ENCODE measurements at regions not wholly inside any gene's neighbourhood (a gene's known extent, or its start where the extent isn't known, plus 50 kb on each side); places are given as distances from the start of the nearest gene placed in this dataset.

DNA sequence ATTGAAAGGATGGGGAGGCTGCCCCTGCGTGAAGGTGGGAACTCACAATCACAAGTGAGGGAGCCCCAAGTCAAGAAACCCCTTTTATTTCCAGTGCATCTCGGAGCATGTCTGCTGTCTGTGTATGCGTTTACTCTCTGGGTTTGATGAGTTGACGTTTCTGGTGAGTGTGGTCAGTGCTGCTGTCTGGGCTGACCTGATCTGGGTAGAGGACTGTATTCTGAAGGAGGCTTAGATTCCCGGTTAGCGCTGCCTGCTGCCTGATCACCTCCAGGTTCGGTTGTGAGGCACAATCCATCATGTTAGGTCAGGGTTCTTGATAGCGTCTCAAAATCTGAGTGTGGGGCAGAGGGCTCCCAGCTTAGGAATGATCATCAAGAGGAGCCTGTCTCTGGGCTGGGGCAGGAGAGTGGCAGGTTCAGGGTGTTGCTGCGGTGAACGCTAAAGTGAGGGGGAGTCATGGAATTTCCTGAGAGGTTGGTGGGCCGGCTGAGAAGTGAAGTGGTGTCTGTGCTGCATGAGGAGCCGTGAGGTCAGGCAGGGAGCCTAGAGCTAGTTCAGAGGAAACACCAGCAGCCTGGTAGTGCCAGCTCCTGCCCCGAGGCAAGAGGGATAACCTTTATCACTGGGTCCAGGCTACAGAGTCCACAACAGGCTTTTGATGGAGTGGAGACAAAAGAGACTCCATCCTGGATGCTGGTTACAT is 225.3 kb upstream of the CST7 start:
- no peak overlapping the region for H3K9ac ChIP-seq (ENCODE audit: insufficient read depth, low read length, poor library complexity, severe bottlenecking)
- no peak overlapping the region for H3K27ac Mint-ChIP-seq
- peaks cover 0 to 3% of the 10 kb centered on the region in 2 donors for H3K4me1 ChIP-seq (ENCODE audit: control insufficient read depth in 1 of 2, insufficient read depth in 2 of 2, low read length in 2 of 2)
- peak overlapping the region; percentile 18 for H2AFZ ChIP-seq (ENCODE audit: insufficient read depth, low read depth, low read length, poor library complexity, severe bottlenecking)
- H3K27me3 Mint-ChIP-seq (ENCODE audit: low read depth in 3 of 3) = peaks cover 0 to 2% (median 1%) of the 10 kb centered on the region in 3 donors
- H3K4me1 Mint-ChIP-seq = peaks cover 12% of the 10 kb centered on the region
- no peaks in the 10 kb centered on the region for H3K36me3 Mint-ChIP-seq
- H3K9me3 Mint-ChIP-seq = peaks cover 0 to 2% (median 0%) of the 10 kb centered on the region in 7 donors
- TF ChIP-seq, protein P1, sequence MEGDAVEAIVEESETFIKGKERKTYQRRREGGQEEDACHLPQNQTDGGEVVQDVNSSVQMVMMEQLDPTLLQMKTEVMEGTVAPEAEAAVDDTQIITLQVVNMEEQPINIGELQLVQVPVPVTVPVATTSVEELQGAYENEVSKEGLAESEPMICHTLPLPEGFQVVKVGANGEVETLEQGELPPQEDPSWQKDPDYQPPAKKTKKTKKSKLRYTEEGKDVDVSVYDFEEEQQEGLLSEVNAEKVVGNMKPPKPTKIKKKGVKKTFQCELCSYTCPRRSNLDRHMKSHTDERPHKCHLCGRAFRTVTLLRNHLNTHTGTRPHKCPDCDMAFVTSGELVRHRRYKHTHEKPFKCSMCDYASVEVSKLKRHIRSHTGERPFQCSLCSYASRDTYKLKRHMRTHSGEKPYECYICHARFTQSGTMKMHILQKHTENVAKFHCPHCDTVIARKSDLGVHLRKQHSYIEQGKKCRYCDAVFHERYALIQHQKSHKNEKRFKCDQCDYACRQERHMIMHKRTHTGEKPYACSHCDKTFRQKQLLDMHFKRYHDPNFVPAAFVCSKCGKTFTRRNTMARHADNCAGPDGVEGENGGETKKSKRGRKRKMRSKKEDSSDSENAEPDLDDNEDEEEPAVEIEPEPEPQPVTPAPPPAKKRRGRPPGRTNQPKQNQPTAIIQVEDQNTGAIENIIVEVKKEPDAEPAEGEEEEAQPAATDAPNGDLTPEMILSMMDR (IDR thresholded peaks at IDR 0.05) = no peak
- peak overlapping the region; percentile 17 to 26 for H3K4me3 Mint-ChIP-seq
- no peak overlapping the region for H3K27ac ChIP-seq (ENCODE audit: low read depth in 1 of 2, low read length in 2 of 2)
- WGBS (ENCODE audit: insufficient coverage) = 38% methylated on average over 12 of the region's 13 CpGs
- no peaks in the 10 kb centered on the region for H3K79me2 ChIP-seq (ENCODE audit: insufficient read depth, low read length)
- H3K36me3 ChIP-seq (replicated peaks in 1 of 2; ENCODE audit: control insufficient read depth in 1 of 2, insufficient read depth in 2 of 2, low read length in 2 of 2) = no peaks in the 10 kb centered on the region
- H4K20me1 ChIP-seq (ENCODE audit: insufficient read depth, low read length) = no peaks in the 10 kb centered on the region
- no peak overlapping the region for H3K4me3 ChIP-seq (replicated peaks in 1 of 3; ENCODE audit: low read depth in 2 of 3, low read length in 3 of 3)
- no peaks in the 10 kb centered on the region for H3K27me3 ChIP-seq (ENCODE audit: control insufficient read depth in 2 of 2, insufficient read depth in 2 of 2, low read length in 2 of 2)
- H3K4me2 ChIP-seq (replicated peaks; ENCODE audit: extremely low read depth, low read length, poor library complexity, severe bottlenecking) = no peak overlapping the region
- intact Hi-C loops (cut with micrococcal nuclease) = no loop called here
- no peak for DNase-seq
- no peaks in the 10 kb centered on the region for H3K9me3 ChIP-seq (replicated peaks in 1 of 2; ENCODE audit: control insufficient read depth in 1 of 2, insufficient read depth in 1 of 2, low read length in 2 of 2)

DNA sequence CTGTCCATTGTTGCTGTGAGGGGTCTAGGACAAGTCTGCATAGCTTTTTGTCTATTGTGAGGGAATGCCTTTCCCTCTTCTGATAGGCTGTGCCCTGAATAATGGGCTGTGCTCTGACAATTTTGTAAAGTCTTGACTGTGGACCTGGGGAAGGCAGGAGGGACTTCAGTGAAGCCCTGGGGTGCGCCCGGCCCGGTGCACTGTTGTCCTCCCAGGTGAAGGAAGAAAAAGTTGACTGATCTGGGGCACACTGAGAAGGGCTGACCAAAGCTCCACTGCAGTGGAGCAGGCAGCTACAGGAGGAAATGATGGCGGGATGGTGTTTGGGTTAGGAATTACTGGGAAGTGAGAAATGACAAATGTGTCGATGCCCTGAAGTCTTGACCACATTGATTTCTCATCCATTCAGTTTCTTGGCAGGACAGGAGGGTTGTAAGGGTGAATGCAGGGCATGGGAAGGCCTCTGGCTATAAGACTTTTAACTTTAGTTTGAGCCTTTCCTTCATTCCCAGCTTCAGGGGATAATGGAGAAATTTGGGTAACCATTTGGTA is 224.0 kb upstream of the CST7 start:
- H3K36me3 Mint-ChIP-seq = no peaks in the 10 kb centered on the region
- Histone ChIP-seq H3K36me3 (replicated peaks in 1 of 2; ENCODE audit: control insufficient read depth in 1 of 2, insufficient read depth in 2 of 2, low read length in 2 of 2) (no peaks in the 10 kb centered on the region), H3K4me3 (replicated peaks in 1 of 3; ENCODE audit: low read depth in 2 of 3, low read length in 3 of 3) (no peak overlapping the region), H3K27ac (ENCODE audit: low read depth in 1 of 2, low read length in 2 of 2) (no peak overlapping the region), H3K79me2 (ENCODE audit: insufficient read depth, low read length) (no peaks in the 10 kb centered on the region), H4K20me1 (ENCODE audit: insufficient read depth, low read length) (no peaks in the 10 kb centered on the region), H3K4me1 (ENCODE audit: control insufficient read depth in 1 of 2, insufficient read depth in 2 of 2, low read length in 2 of 2) (peaks cover 0 to 3% of the 10 kb centered on the region in 2 donors), H2AFZ (ENCODE audit: insufficient read depth, low read depth, low read length, poor library complexity, severe bottlenecking) (no peak overlapping the region), H3K9me3 (replicated peaks in 1 of 2; ENCODE audit: control insufficient read depth in 1 of 2, insufficient read depth in 1 of 2, low read length in 2 of 2) (no peaks in the 10 kb centered on the region), H3K4me2 (replicated peaks; ENCODE audit: extremely low read depth, low read length, poor library complexity, severe bottlenecking) (no peak overlapping the region), H3K27me3 (ENCODE audit: control insufficient read depth in 2 of 2, insufficient read depth in 2 of 2, low read length in 2 of 2) (no peaks in the 10 kb centered on the region), H3K9ac (ENCODE audit: insufficient read depth, low read length, poor library complexity, severe bottlenecking) (no peak overlapping the region)
- intact Hi-C loops (cut with micrococcal nuclease) = no loop called here
- TF ChIP-seq, protein P1 (IDR thresholded peaks at IDR 0.05) = no peak
- peak overlapping the region in 2 of 7 donors; percentile 30 to 33 for H3K27ac Mint-ChIP-seq
- no peak for DNase-seq
- H3K4me1 Mint-ChIP-seq = peaks cover 12% of the 10 kb centered on the region
- H3K27me3 Mint-ChIP-seq (ENCODE audit: low read depth in 3 of 3) = no peaks in the 10 kb centered on the region
- WGBS (ENCODE audit: insufficient coverage) = 100% methylated on average over 3 of the region's 5 CpGs
- H3K4me3 Mint-ChIP-seq = no peak overlapping the region
- H3K9me3 Mint-ChIP-seq = peaks cover 0 to 2% (median 0%) of the 10 kb centered on the region in 7 donors

Data from CD14-positive monocyte (primary cell).